ENCODE measurements at regions not wholly inside any gene's neighbourhood (a gene's known extent, or its start where the extent isn't known, plus 50 kb on each side); places are given as distances from the start of the nearest gene placed in this dataset.

- Histone ChIP-seq H3K4me2 (peak overlapping the region; percentile 67), H3K9me3 (ENCODE audit: low read depth) (no peaks in the 10 kb centered on the region), H3K36me3 (replicated peaks; ENCODE audit: insufficient read depth, low read depth) (no peaks in the 10 kb centered on the region), H3K27me3 (no peaks in the 10 kb centered on the region), H3K27ac (no peak overlapping the region), H3K4me1 (ENCODE audit: insufficient read depth) (peaks cover 8% of the 10 kb centered on the region), H3K79me2 (no peaks in the 10 kb centered on the region), H2AFZ (peak overlapping the region; percentile 53), H4K20me1 (ENCODE audit: insufficient read depth, poor library complexity, severe bottlenecking) (no peaks in the 10 kb centered on the region), H3K9me2 (replicated peaks; ENCODE audit: insufficient read depth) (no peaks in the 10 kb centered on the region), H3K4me3 (no peak overlapping the region)
- WGBS (ENCODE audit: low lambda C conversion rate, missing lambda C conversion rate): 18% methylated on average over 9 of the region's 9 CpGs
- TF ChIP-seq CTCF (IDR thresholded peaks at IDR 0.05; ENCODE audit: poor library complexity) (peak; percentile 89), EZH2 (IDR thresholded peaks at IDR 0.05; ENCODE audit: borderline replicate concordance) (no peak)
- peak; percentile 69 for DNase-seq (ENCODE audit: low spot score)
Observed at GRCh38 chr2:207473049-207473930, 56.5 kb upstream of the CREB1 start.

- WGBS (ENCODE audit: low lambda C conversion rate, missing lambda C conversion rate): 88% methylated on average over 5 of the region's 5 CpGs
- no peak for DNase-seq (ENCODE audit: low spot score)
- Histone ChIP-seq H3K36me3 (replicated peaks; ENCODE audit: insufficient read depth, low read depth) (no peaks in the 10 kb centered on the region), H3K4me1 (ENCODE audit: insufficient read depth) (peaks cover 8% of the 10 kb centered on the region), H2AFZ (no peak overlapping the region), H3K9me3 (ENCODE audit: low read depth) (no peaks in the 10 kb centered on the region), H3K4me3 (no peak overlapping the region), H3K4me2 (no peak overlapping the region), H4K20me1 (ENCODE audit: insufficient read depth, poor library complexity, severe bottlenecking) (no peaks in the 10 kb centered on the region), H3K9me2 (replicated peaks; ENCODE audit: insufficient read depth) (no peaks in the 10 kb centered on the region), H3K27ac (no peak overlapping the region), H3K27me3 (no peaks in the 10 kb centered on the region), H3K79me2 (no peaks in the 10 kb centered on the region)
- no peak for TF ChIP-seq CTCF (IDR thresholded peaks at IDR 0.05; ENCODE audit: poor library complexity)
- no peak for TF ChIP-seq EZH2phosphoT487 (IDR thresholded peaks at IDR 0.05; ENCODE audit: low read depth, severe bottlenecking, unreplicated experiment)
- TF ChIP-seq EZH2 (IDR thresholded peaks at IDR 0.05; ENCODE audit: borderline replicate concordance): no peak
Observed at GRCh38 chr2:207473931-207474235, 55.9 kb upstream of the CREB1 start.

- no peak overlapping the region for H3K27ac ChIP-seq
- H3K9me3 ChIP-seq (ENCODE audit: low read depth): no peaks in the 10 kb centered on the region
- H3K4me3 ChIP-seq: no peak overlapping the region
- no peaks in the 10 kb centered on the region for H4K20me1 ChIP-seq (ENCODE audit: insufficient read depth, poor library complexity, severe bottlenecking)
- no peaks in the 10 kb centered on the region for H3K9me2 ChIP-seq (replicated peaks; ENCODE audit: insufficient read depth)
- peaks cover 8% of the 10 kb centered on the region for H3K4me1 ChIP-seq (ENCODE audit: insufficient read depth)
- TF ChIP-seq CTCF (IDR thresholded peaks at IDR 0.05; ENCODE audit: poor library complexity): peak; percentile 70
- no peak for TF ChIP-seq EZH2phosphoT487 (IDR thresholded peaks at IDR 0.05; ENCODE audit: low read depth, severe bottlenecking, unreplicated experiment)
- H3K27me3 ChIP-seq: no peaks in the 10 kb centered on the region
- H3K36me3 ChIP-seq (replicated peaks; ENCODE audit: insufficient read depth, low read depth): no peaks in the 10 kb centered on the region
- no peak overlapping the region for H3K4me2 ChIP-seq
- 18% methylated on average over 13 of the region's 13 CpGs for WGBS (ENCODE audit: low lambda C conversion rate, missing lambda C conversion rate)
- no peak overlapping the region for H2AFZ ChIP-seq
- peak; percentile 75 for DNase-seq (ENCODE audit: low spot score)
- no peaks in the 10 kb centered on the region for H3K79me2 ChIP-seq
Observed at GRCh38 chr2:207474863-207475485, 54.8 kb upstream of the CREB1 start.
